HG02870 (cell line): ENCODE measurements at regions not wholly inside any gene's neighbourhood (a gene's known extent, or its start where the extent isn't known, plus 50 kb on each side); places are given as distances from the start of the nearest gene placed in this dataset.

Source experiments
- ATAC-seq: cut with Tn5 transposase; IDR thresholded peaks from one replicate; pipeline ENCODE4 v1.9.1; 2021; ENCODE audit warnings: mild to moderate bottlenecking, moderate library complexity; ENCODE audit not compliant: unreplicated experiment

GRCh38 chr22:34972191-34972897, 93.6 kb upstream of the ISX start:
- no peak for ATAC-seq

- ATAC-seq: no peak
Observed at GRCh38 chr22:34973016-34973415, 92.9 kb upstream of the ISX start.

- ATAC-seq: no peak
Observed at GRCh38 chr22:34973926-34974325, 92.0 kb upstream of the ISX start.

- ATAC-seq: no peak
Observed at GRCh38 chr22:34975721-34976120, 90.2 kb upstream of the ISX start.

DNA sequence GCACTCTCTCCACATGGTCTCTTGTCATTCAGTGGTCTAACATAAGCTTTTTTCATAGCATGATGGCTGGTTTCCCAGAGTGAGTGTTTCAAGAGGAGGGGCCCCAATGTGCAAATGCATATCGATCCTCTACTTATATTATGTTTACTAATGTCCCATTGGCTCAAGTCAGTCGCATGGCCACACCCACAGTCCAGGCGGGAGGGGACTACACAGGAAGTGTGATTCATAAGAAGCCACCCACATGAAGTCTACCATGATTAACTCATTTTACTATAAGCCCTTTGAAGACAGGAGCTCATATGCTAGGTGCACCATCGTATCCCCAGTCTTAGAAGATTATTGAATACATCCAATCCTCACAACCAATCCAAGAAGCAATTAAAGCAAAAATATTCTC, 89.5 kb upstream of the ISX start:
- ATAC-seq: no peak

GRCh38 chr22:34976886-34977285, 89.1 kb upstream of the ISX start:
- ATAC-seq: no peak

- no peak for ATAC-seq
Observed at GRCh38 chr22:34986523-34986922, 79.4 kb upstream of the ISX start.

GRCh38 chr22:34992672-34993071, 73.3 kb upstream of the ISX start:
- no peak for ATAC-seq

DNA sequence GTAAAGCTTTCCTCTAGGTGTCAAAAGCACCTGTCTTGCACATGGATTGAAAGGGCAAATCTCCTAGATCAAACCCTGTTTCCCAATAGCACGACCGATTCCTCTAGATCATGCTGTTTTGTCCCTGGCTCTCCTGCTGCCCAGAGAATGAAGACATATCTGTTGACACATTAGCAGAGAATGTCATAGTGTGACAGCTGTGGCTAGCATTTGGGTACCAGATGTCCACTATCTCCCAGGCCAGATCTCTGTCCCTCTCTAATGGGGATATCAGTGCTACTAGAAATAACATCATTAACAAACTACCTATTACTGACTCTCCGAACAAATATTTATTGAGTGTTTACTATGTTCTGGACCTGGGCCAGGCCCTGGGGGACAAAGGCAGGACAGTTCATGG, 72.4 kb upstream of the ISX start:
- no peak for ATAC-seq

DNA sequence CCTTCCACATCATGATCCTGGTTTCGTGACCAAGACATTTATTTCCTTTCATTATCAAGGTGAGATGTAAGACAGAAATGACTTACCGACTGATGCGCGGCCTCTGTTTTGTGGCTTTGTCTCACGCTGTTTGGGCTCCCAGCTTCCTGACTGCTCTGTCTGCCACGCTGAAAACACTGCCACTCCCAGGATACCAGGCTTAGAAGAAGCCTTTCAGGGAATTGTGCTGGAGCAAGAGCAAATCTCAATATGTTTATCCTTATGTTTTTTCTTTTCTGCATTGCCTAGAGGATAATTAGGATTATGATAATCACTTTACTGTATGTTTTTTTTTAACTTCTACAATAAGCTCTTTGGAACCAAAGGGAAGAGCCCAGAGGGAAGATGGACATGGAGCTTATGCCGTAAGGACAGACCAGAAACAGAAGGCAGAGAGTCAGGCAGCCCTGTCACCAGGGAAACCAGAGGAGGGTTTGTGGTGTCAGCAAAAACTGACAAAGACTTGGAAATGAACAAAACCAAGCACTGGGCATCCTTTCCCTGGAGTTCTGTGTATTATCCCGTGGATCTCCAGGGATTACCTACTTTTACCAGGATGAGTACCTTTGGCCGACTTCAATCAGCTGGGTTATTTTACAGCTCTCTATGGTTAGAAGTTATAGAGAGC, 68.2 kb upstream of the ISX start:
- ATAC-seq: no peak

GRCh38 chr22:34998921-34999320, 67.0 kb upstream of the ISX start:
- ATAC-seq: no peak

- no peak for ATAC-seq
Observed at GRCh38 chr22:35008213-35008612, 57.7 kb upstream of the ISX start.

DNA sequence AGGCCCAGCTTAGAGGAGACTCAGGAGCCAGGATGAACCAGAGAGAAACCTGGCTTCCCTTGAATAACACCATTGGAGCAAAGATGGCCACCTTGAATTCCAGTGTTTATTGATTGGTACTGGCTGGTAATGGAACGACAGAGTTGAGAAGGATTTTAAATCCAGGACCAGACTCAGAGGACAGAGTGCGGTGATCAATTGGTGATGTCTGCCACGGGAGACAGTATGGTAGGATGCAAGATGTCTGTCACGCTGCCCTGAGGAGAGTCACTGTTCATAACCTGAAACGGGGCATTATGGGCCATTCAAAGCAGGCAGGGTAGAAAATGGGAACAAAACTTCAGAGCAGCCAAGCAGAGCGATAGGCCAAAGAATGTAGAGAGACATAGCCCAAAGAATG, 55.4 kb upstream of the ISX start:
- no peak for ATAC-seq

GRCh38 chr22:35014812-35015211, 51.1 kb upstream of the ISX start:
- ATAC-seq: no peak
